K562 (cell line): ENCODE measurements at regions not wholly inside any gene's neighbourhood (a gene's known extent, or its start where the extent isn't known, plus 50 kb on each side); places are given as distances from the start of the nearest gene placed in this dataset.

ENCODE experiments used
- DPF2 ChIP-seq: fragments of 450-650 bp; IDR thresholded peaks from 2 replicates; pipeline ENCODE4 v1.6.1; 2016
- EP300 ChIP-seq: IDR thresholded peaks from 2 replicates; pipeline ENCODE4 v1.6.1; 2012; ENCODE audit warnings: low read length, improper control_type of control experiment
- GMEB1 ChIP-seq: fragments of 250-450 bp; sonication (Bioruptor Pico); IDR thresholded peaks from 2 replicates; pipeline ENCODE4 v1.4.0; 2020; ENCODE audit warnings: mild to moderate bottlenecking
- HDAC8 ChIP-seq: fragments of 450-650 bp; IDR thresholded peaks from 2 replicates; pipeline ENCODE4 v1.6.1; 2016; ENCODE audit warnings: mild to moderate bottlenecking, missing genetic modification characterization, moderate library complexity, missing compliant biosample characterization
- JUNB ChIP-seq: fragments of 450-650 bp; formaldehyde crosslinking; conservative IDR thresholded peaks from 2 replicates; pipeline ENCODE4 v1.4.0; 2020; ENCODE audit warnings: mild to moderate bottlenecking
- NELFE ChIP-seq: IDR thresholded peaks from 2 replicates; pipeline ENCODE4 v1.6.1; 2011; ENCODE audit warnings: mild to moderate bottlenecking; ENCODE audit not compliant: insufficient read depth, insufficient read length
- STAG1 ChIP-seq: sonication (generic); formaldehyde crosslinking; IDR thresholded peaks from 2 replicates; pipeline ENCODE4 v1.5.0; 2020; ENCODE audit warnings: missing genetic modification reagents, borderline replicate concordance
- TAL1 ChIP-seq: fragments of 450-650 bp; IDR thresholded peaks from 2 replicates; pipeline ENCODE4 v1.6.1; 2016; ENCODE audit warnings: mild to moderate bottlenecking
- TRIM24 ChIP-seq, 2 experiments: fragments of 450-650 bp; IDR thresholded peaks; 2 replicates each; pipeline ENCODE4 v1.6.1; 2016
- ZNF354B ChIP-seq: fragments of 250-450 bp; sonication (Bioruptor Pico); IDR thresholded peaks from 2 replicates; pipeline ENCODE4 v1.4.0; 2020
- ZNF592 ChIP-seq: fragments of 450-650 bp; IDR thresholded peaks from 2 replicates; pipeline ENCODE4 v1.6.1; 2017; ENCODE audit warnings: antibody characterized with exemption, mild to moderate bottlenecking
- ZNF764 ChIP-seq: fragments of 250-450 bp; sonication (Bioruptor Pico); IDR thresholded peaks from 2 replicates; pipeline ENCODE4 v1.4.0; 2020; ENCODE audit warnings: low read depth, mild to moderate bottlenecking, moderate library complexity
- TF ChIP-seq, protein P1 (sequence below): fragments of 250-450 bp; sonication (Bioruptor Pico); IDR thresholded peaks from 2 replicates; pipeline ENCODE4 v1.4.0; 2020
- TF ChIP-seq, protein P2 (sequence below): fragments of 450-650 bp; IDR thresholded peaks from 2 replicates; pipeline ENCODE4 v1.6.1; 2016; ENCODE audit warnings: antibody characterized with exemption
- TF ChIP-seq, protein P3 (sequence below): fragments of 450-650 bp; formaldehyde crosslinking; IDR thresholded peaks from 2 replicates; pipeline ENCODE4 v1.4.0; 2022; ENCODE audit warnings: missing genetic modification characterization
- TF ChIP-seq, protein P4 (sequence below): fragments of 450-650 bp; formaldehyde crosslinking; IDR thresholded peaks from 2 replicates; pipeline ENCODE4 v1.4.0; 2022; ENCODE audit warnings: missing genetic modification characterization

- TF ChIP-seq, protein P1, sequence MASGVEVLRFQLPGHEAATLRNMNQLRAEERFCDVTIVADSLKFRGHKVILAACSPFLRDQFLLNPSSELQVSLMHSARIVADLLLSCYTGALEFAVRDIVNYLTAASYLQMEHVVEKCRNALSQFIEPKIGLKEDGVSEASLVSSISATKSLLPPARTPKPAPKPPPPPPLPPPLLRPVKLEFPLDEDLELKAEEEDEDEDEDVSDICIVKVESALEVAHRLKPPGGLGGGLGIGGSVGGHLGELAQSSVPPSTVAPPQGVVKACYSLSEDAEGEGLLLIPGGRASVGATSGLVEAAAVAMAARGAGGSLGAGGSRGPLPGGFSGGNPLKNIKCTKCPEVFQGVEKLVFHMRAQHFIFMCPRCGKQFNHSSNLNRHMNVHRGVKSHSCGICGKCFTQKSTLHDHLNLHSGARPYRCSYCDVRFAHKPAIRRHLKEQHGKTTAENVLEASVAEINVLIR (CRISPR knock-in tag): no peak
- TF ChIP-seq TRIM24 (IDR thresholded peaks at IDR 0.05) (0 out of 4 replicates have a peak, but pooled peaks of 1 of the 2 experiments have one; percentile 18), TAL1 (no peak; the same call in 1 of the 2 replicates), ZNF764 (CRISPR knock-in tag) (no peak), ZNF592 (peak; percentile 24; the same call in 1 of the 2 replicates), NELFE (no peak), DPF2 (peak; percentile 61; the same call in 1 of the 2 replicates), EP300 (peak; percentile 42; the same call in 1 of the 2 replicates), HDAC8 (tag) (no peak), JUNB (no peak), GMEB1 (CRISPR knock-in tag) (no peak), STAG1 (CRISPR knock-in tag) (no peak), ZNF354B (no peak)
- TF ChIP-seq, protein P2, sequence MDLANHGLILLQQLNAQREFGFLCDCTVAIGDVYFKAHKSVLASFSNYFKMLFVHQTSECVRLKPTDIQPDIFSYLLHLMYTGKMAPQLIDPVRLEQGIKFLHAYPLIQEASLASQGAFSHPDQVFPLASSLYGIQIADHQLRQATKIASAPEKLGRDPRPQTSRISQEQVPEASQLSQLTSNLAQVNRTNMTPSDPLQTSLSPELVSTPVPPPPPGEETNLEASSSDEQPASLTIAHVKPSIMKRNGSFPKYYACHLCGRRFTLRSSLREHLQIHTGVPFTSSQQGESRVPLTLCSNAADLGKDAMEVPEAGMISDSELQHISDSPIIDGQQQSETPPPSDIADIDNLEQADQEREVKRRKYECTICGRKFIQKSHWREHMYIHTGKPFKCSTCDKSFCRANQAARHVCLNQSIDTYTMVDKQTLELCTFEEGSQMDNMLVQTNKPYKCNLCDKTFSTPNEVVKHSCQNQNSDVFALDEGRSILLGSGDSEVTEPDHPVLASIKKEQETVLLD: 0 out of 2 replicates have a peak, but pooled peaks have one; percentile 22
- TF ChIP-seq, protein P3, sequence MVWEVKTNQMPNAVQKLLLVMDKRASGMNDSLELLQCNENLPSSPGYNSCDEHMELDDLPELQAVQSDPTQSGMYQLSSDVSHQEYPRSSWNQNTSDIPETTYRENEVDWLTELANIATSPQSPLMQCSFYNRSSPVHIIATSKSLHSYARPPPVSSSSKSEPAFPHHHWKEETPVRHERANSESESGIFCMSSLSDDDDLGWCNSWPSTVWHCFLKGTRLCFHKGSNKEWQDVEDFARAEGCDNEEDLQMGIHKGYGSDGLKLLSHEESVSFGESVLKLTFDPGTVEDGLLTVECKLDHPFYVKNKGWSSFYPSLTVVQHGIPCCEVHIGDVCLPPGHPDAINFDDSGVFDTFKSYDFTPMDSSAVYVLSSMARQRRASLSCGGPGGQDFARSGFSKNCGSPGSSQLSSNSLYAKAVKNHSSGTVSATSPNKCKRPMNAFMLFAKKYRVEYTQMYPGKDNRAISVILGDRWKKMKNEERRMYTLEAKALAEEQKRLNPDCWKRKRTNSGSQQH: peak; percentile 46; the same call in 1 of the 2 replicates
- TF ChIP-seq, protein P4, sequence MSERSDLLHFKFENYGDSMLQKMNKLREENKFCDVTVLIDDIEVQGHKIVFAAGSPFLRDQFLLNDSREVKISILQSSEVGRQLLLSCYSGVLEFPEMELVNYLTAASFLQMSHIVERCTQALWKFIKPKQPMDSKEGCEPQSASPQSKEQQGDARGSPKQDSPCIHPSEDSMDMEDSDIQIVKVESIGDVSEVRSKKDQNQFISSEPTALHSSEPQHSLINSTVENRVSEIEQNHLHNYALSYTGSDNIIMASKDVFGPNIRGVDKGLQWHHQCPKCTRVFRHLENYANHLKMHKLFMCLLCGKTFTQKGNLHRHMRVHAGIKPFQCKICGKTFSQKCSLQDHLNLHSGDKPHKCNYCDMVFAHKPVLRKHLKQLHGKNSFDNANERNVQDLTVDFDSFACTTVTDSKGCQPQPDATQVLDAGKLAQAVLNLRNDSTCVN (CRISPR knock-in tag): peak; percentile 61; the same call in 1 of the 2 replicates
These were observed 429.4 kb upstream of the PROK2 start (continued) for GRCh38 chr3:72214066-72214951.
